ENCODE measurements at regions not wholly inside any gene's neighbourhood (a gene's known extent, or its start where the extent isn't known, plus 50 kb on each side); places are given as distances from the start of the nearest gene placed in this dataset.

DNA sequence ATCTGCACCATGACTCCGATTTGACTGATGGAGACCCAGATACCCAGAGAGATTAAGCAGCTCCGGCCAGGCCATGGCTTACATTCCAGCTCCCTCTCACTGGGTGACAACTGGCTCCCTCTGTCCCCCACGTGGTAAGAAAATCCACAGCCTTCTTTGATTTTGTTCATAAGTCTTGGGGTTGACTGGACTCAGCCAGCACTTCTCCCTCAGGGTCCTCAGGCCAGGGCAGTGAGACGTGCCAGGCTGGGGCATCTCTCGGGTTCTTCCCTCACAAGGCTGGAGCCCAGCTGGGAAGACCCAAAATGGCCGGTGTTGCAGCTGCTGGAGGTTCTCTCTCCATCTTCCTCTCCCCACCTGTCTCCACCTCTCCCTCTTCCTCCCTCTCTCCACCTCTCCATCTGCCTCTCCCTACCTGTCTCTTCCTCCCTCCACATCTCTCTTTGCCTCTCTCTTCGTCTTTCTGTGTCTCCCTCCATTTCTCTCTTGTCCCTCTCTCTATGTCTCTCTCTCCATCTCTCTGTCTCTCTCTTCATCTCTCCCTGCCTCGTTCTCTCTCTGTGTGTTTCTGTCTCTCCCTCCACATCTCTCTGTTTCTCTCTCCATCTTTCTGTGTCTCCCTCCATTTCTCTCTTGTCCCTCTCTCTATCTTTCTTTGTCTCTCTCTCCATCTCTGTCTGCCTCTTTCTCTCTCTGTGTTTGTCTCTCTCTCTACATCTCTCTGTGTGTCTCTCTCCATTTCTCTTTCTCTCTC lies 105.3 kb downstream of the FOXL1 start:
- DNase-seq (ENCODE audit: low spot score), result no peak

DNA sequence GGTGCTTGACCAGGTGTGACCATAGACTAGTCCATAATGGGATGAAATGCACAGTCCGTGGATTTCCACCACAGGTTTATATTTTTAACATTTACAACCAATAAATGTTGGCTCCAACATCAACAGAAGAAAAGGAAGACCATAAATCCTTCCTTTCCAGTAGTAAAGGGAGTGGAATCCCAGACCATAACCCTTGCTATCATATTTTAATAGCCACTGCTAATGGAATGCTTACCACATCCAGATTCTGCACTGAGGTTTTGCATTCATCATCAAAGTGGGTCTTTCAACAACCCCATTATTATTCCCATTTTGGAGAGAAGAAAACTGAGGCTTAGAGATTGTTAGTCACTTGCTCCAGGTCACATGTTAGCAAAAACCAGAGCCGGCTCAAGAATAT lies 106.7 kb downstream of the FOXL1 start:
- no peak for DNase-seq (ENCODE audit: low spot score)

DNA sequence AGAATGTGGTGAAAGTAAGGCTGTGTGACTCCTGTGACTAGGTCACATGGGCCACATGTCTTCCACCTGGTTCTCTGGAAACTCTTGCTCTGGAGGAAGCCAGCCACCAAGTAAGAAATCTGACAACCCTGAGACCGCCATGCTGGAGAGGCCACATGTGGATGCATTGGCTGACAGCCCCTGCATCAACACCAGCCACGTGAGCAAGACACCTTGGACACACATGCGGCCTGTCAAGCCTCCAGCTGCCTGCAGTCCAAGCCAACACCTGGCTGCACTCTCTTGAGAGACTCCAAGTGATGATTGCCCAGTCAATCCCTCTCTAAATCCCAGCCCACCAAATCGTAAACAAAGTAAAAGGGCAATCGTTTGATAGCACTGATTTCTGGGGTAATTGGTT lies 112.6 kb downstream of the FOXL1 start:
- DNase-seq (ENCODE audit: low spot score), result no peak

DNA sequence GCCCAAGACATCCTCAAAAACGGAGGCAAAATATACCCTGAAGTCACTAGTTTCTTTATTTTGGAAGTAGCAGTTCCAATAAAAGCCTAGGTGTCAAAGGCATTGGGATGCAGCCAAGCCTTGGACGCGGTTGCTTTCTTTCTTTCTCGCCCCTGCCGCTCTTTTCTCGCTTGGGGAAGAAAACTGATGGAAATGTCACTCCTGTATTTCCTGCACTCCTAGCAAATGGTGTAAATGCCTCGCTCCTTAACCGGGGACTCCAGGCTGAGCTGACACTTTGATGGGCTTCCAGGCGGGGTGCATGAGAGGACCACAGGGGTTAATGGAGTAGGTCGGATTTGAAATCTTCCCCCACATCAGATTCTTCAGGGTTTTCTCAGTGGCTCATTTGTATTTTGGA lies 114.1 kb downstream of the FOXL1 start:
- DNase-seq (ENCODE audit: low spot score), result no peak

DNA sequence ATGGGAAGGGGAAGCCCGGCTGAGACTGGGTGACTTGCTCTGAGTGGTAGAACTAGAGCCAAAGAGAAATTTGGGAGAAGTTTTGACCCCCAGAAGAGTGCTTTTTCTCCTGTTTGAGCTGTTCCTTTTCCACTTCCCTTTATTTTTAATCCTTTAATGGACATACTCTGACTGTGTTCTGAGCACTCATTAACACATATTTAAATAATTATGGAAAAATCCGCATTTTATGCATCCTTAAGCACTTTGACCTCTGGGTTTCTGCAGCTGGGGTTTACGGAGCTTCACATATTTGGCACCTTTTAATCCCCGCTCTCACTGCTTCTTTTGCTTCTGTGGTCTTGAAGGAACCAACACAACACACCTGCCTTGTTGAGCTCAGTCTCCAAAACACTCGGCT lies 114.7 kb downstream of the FOXL1 start:
- DNase-seq (ENCODE audit: low spot score), result no peak

DNA sequence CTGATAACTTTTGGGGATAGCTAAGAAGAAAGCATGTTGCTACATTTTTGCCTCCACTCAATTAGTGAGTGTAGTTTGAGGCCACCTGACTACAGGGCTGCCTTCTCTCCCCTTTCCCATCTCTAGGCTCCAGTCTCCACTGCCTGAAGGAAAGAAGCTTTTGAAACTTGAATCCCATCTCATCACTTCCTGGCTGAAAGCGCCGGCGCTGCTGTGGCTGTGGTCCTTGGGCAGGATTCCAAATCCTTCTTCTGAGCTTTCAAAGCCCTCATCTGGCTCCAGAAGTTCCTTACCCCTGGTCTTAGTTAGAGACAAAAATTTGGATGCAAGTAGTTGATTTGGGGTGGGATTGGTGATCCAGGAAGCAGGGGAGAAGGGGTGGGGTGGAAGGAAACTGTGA lies 119.4 kb downstream of the FOXL1 start:
- DNase-seq (ENCODE audit: low spot score), result no peak

DNA sequence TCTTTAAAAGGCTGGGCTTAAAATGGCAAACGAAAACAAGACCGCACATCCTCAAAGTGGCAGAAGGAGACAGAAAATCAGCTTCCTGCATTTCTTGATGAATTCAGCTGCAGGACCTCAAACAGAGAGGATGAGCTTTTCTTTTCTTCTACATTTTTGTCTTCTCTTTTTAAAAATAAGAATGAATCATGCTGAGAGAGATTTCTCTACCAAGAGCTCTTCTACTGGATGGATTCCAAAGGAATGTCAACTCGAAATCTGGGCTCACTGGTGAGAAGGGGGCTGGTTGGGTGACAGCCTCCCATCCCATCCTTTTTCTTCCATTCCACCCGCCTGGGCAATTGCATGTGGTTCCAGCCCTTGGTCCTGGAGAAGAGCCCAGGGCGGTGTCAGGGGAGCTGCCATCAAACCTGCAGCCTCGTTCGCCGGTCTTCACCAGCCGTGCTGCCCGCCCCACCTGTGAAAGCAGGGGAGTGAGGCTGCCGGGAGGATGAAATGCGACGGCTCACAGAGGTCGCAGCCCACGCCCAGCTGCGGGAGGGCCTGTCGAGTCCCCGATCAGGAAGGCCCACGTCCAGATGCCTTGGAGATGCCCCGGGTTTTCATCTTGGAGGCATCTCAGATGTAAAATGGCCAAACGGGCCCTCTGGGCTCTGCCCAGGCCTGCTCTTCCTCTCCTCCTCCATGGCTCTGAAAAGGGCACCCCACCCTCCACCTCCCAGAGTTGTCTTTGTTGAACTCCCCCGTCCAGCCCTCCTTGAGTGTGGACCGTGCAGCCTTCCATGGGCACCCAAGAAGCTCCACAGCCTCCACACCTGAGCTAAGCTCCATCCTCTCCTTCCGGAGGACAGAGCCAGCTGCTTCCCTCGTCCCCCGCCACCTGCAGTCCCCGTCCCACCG lies 121.9 kb downstream of the FOXL1 start:
- DNase-seq (ENCODE audit: low spot score), result no peak

DNA sequence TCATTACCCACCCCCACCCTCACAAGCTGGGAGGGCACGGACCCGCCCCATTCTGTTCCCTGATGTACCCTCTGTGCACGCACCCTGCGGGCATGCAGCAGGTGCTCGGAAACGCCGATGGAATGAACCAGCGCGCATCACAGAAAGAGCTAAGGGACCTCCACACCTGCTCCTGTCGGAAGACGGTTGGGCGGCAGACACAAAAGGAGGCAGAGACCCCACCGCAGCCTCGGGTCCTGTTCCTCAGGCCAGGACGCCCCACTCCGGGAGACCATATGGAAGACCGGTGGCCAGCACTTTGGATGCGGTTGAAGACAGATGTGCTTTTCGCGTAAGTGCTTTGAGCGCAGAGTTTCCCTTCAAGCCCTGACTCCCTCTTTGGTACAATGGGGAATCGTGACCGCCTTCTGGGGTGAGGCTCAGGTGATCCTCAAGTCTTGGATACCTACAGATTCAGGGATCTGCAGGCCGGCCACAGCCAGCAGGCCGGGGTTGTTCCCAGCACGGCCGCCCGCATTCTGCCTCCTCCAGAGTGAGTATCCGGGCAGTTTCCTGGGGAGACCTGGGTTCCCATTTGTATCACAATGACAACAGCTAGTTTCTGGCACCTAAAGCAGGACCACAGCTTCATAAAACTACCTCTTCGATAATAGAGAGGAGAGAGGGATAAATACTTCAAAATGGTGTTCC lies 123.1 kb downstream of the FOXL1 start:
- no peak for DNase-seq (ENCODE audit: low spot score)

DNA sequence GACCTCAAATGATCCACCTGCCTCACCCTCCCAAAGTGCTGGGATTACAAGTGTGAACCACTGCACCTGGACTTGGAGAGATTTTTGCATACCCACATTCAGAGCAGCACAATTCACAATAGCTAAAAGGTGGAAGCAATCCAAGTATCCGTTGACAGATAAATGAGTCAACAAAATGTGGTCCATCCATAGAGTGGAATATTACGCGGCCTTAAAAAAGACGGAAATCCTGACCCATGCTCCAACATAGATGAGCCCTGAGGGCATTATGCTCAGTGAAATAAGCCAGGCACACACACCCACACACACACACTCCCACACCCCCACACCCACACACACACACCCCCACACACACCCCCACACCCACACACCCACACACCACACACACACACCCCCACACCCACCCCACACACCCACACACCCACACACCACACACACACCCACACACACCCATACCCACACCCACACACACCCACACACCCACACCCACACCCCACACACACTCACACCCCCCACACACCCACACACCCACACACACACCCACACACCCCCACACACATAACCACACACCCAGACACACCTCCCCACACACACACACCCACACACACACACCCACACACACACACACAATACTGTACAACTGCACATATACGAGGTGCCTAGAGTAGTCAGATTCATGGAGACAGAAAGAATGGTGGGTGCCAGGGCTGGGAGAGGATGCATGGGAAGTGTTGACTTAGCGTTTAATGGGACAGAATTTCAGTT lies 124.7 kb downstream of the FOXL1 start:
- no peak for DNase-seq (ENCODE audit: low spot score)

DNA sequence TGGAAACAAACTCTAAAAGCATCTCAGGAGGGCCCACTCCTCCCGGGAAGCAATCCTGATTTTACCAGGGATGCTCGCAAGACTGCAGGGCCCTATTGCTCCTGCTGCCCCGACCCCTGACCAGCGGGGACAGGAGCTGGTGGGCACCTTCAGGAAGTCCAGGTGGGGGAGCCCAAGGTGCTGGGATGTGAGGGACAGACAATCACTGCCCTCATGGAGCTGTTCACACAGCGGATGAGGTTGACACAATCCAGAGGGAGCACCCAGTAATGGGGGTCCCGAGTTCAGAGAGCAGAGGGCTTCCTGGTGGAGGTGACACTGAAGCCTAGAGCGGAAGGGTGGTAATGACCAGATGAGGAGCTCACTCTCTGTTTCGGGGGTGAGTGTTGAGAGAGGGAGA lies 126.2 kb downstream of the FOXL1 start:
- DNase-seq (ENCODE audit: low spot score), result no peak

DNA sequence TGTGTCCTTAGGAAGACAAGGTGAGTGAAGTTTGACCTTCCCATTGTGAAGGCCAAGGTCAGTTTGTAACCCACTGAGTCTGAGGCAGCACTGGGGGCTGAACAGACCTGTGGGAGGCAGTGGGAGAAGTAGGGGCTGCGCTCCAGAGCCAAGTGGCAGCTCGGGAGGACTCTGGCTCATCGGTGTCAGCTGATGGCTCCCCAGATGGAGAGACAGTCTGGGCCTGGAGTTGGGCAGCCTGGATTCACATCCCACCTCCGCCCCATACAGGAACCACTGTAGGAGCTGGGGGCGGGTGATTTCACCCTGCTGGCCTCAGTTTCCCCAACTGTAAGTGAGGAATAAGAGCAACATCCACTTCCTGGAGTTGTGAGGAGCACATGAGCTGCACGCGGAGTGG lies 128.4 kb downstream of the FOXL1 start:
- DNase-seq (ENCODE audit: low spot score), result no peak

DNA sequence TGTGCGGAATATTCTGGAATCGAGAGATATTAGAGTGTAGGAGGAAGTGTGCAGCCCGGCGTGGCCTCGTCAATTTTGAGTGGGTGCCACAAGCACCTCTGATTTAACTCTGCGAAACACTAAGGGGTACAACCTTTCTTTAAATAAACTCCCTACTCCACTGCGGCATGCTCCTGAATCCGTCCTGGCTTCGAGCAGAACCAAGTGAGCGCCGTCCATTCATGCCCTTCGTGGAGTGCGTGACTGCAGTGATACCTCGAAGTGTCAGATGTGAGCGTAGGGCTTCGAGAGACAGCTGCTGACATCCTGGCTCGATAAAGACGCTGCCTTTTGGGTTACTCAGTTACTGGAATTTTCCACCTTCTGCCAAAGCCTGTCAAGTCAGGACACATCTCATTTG lies 128.8 kb downstream of the FOXL1 start:
- no peak for DNase-seq (ENCODE audit: low spot score)

DNA sequence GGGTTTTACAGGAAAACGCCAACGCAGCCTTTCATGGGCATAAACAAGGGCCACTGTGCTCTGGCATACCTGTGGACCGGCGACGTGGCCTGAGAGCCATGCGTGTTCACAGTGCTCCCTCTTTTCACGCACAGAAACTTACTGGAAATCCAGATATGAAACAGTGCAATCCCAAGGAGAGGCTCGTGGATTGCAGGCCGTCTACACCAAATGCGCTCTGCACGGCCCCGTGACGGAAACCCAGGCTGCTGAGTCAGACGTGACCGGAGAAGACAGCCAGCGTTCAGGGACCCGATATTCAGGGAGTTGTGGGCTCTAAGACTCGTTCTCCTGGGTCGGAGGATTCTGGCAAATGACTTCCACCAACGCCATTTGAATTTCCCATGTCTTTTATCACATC lies 129.2 kb downstream of the FOXL1 start:
- DNase-seq (ENCODE audit: low spot score), result no peak

DNA sequence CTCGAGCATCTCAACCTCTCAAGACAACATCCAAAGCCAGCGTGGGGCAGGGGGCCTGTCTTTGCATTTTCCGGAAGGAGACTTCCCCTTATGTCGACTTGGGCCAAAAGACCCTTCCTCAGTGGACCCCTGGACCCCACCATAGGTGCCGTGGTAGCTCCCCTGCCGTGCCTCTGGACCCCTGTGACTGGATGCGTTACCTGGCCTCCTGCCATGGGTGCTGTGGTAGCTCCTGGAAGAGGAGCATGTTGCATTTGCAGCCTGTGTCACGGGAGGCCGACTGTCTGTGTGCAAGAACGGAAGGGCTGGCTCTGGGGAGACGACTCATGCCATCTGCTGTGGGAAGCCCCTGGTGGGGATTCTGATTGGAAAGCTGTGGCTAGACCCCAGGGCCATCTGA lies 130.1 kb downstream of the FOXL1 start:
- no peak for DNase-seq (ENCODE audit: low spot score)

DNA sequence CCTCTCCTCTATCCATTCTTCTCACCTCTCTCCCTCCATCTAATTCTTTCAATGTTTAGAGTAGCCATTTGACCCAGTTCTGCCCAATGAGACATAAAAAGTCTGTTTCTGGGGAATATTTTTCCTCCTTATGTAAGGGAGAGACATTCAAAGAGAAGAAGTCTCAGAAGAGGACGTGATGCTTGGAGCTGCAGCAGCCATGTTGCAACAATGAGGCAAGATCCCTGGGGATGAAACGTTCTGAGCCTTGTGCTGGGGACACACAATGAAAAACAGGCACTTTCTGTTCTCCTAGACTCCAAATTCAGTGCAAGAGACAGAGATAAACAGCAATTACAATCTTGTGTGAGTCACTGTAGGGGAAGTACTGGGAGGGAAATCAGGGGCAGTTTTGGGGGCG lies 130.8 kb downstream of the FOXL1 start:
- no peak for DNase-seq (ENCODE audit: low spot score)

DNA sequence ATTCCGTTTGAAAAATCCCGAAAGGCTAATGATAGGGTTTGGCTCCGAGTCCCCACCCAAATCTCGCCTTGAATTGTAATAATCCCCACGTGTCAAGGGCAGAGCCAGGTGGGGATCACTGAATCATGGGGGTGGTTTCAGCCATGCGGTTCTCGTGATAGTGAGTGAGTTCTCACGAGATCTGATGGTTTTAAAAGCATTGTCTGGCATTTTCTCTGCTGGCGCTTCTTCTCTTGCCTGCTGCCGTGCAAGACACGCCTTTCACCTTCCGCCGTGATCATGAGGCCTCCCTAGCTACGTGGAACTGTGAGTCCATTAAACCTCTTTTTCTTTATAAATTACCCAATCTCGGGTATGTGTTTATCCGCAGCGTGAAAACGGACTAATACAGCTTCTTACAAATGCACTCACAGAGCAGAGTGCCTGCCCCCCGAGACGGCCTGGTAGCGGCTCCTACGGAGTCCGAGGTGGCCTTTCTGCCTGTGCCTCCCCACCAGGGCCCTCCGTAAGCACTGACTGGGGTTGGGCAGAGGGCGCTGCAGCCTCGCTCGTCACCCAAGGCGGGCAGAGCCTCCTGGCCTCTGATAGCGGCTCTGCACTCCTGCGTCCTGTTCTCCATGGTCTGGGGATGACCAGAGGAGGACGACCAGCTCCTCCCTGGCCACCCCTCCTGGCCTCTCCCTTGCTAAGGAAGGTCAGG lies 131.7 kb downstream of the FOXL1 start:
- no peak for DNase-seq (ENCODE audit: low spot score)

DNA sequence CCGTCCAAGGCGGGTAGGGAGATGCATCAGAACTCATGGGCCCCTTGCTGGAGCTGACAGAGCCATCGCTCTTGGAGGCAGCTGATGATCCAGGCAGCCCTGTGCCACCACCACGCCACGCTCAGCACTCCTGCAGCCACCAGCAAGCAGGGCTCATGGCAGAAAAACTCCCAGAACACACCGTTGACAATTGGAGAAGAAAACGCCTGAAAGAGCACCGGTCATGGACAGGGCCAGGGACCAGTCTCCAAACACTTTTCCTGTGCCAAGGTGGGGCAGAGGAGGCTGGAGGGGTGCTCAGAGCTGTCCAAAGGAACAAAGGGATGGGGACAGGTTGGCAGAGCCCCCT lies 132.2 kb downstream of the FOXL1 start:
- DNase-seq (ENCODE audit: low spot score), result no peak

DNA sequence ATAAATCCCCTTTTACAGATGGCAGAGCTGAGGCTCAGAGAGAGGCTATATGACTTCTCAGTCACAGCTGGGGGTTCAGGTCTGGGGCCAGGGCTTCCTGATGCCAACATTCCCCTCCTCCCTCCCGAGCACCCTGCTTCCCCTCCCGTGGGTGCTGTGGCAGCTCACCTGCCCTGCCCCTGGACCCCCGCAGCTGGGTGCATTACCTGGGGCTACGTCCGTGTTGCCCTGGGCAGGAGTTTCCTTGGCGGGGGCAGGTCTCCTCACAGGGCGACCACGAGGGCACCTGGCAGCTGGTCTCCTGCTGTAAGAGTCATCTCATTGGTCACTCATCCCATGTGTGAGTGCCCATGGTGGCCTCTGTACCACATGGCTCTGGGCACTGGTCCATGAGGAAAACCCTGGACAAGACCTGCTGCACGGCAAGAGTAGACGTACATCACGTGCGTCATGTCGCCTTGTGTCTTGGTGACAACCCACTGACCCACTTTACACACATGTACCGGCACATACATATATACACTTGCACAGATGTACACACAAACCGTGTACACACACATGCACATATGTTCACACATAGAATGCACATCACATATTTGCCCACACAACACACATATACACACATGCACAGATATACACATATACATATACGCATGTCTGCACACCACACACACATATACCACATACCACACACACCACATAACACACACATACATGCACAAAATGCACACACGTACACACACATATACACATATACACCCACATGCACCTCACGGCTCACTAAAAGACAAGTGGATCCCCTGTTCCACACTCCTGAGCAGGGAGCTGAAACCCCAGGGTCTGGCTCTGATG lies 134.0 kb downstream of the FOXL1 start:
- no peak for DNase-seq (ENCODE audit: low spot score)

DNA sequence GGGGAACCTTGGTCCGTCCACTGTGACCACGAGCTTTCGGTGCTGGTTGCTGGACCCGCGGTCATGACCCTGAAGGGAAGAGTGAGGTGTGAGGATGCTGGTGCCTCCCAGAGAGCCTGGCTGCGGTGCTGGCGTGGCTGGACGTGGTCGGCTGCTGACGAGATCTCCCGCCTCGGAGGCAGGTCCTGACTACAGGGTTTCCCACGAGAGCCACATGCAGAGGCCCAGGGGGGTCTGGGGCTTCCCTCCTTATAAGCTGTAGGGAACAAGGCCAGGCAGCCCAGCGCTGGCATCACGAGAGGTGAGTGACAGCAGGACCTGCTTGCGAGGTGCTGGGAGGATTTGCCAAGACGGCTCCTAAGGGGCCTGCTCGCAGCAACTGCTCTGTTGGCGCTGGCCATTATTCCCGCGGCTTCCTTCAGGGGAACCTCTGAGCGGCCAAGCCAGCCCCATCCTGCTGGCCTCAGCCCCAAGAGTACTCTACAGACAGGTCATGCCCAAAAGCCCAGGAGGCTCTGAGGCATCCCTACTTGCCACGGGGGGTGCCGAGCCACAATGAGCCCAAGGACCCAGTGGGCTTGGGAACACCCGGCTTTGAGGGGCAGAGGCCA lies 134.8 kb downstream of the FOXL1 start:
- DNase-seq (ENCODE audit: low spot score), result no peak

DNA sequence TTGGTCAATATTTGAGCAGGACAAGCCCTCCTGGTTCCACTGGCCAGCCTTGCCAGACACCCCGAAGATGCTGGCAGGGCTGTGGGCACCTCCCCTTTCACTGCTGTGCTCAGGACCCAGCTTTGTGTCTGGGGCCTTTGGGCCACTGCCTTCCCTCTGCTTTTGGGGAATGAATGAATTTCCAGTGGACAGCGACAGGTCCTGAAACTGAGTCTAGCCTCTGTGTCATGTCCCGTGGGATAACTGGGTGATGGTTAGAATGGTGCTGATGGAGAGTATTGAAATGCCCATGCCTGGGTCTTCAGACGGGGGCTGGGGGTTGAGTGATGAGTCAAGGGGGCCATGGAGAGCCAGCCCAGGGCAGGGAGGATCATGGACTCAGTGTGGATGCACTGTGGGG lies 135.8 kb downstream of the FOXL1 start:
- no peak for DNase-seq (ENCODE audit: low spot score)
